ENCODE measurements at regions not wholly inside any gene's neighbourhood (a gene's known extent, or its start where the extent isn't known, plus 50 kb on each side); places are given as distances from the start of the nearest gene placed in this dataset.

DNA sequence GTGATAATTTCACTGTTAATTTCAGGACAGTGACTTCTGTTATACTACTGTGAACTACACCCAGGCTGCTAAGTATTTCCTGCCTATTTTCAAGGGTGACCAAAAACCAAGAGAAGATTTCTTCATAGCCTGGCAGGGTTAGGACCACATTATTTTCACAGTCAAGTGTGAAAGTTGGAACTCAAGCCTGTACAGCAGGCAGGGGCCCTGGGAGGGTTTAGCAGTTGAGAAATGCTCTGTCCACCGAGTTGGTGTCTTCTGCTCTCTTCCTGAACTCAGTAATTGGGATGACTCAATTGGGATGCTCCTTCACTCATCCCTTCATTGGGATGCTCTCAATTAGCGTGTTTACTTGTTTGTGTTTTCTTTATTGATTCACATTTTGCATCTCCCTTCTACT is 347.3 kb upstream of the CDH11 start:
- TF ChIP-seq EP300 (IDR thresholded peaks at IDR 0.05) = no peak
- TF ChIP-seq, protein P1, sequence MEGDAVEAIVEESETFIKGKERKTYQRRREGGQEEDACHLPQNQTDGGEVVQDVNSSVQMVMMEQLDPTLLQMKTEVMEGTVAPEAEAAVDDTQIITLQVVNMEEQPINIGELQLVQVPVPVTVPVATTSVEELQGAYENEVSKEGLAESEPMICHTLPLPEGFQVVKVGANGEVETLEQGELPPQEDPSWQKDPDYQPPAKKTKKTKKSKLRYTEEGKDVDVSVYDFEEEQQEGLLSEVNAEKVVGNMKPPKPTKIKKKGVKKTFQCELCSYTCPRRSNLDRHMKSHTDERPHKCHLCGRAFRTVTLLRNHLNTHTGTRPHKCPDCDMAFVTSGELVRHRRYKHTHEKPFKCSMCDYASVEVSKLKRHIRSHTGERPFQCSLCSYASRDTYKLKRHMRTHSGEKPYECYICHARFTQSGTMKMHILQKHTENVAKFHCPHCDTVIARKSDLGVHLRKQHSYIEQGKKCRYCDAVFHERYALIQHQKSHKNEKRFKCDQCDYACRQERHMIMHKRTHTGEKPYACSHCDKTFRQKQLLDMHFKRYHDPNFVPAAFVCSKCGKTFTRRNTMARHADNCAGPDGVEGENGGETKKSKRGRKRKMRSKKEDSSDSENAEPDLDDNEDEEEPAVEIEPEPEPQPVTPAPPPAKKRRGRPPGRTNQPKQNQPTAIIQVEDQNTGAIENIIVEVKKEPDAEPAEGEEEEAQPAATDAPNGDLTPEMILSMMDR (IDR thresholded peaks at IDR 0.05) = no peak
